Endothelial cell of hepatic sinusoid (primary cell): ENCODE measurements at regions not wholly inside any gene's neighbourhood (a gene's known extent, or its start where the extent isn't known, plus 50 kb on each side); places are given as distances from the start of the nearest gene placed in this dataset.
"Not testable (repeated sequence)": the region's sequence is repeated elsewhere in the genome, so short reads cannot be mapped to it uniquely, and the experiment has no call there.

Experiments used
- in situ Hi-C: cut with HindIII; loops from 2 replicates; pipeline ENCODE4 v1.10.0; 2017; ENCODE audit warnings: low sequenced_read_pairs

DNA sequence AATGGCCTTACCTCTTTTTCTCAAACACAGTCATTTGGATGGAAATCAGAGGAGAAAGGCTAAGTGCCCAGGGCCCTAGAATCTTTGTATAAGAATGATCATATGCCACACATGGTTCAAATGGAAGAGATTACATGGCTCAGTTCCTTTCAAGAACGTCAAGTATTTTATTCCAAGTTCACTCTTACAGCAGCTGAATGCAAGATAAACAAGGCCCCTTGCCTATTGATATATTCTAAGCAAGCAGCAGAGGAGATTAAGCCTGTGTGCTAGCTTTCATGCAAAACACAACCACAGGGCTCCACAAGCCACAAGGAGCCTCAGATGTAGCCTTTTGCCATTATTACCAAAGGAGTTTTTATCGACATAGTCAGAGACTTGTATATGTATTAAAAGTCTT, 55.3 kb upstream of the SLCO6A1 start:
- in situ Hi-C loops, result no loop called here

DNA sequence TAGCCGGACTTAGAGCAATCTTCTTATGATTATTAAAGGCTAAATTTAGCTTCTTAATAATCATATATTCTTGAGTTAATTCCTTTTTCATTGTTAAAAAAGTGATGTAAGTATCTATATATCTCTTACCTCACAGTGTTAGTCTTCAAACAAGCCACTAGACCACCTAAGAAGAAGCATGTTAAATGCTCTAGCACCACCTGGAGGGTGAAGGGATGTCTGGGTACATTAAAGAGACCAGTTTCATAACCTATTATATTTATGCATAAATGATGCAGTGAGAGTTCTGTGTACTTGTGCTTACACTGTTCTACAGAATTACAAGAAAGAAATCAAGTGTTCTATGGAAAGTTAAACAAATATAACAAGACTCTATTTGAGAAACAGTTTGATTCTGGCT, 55.9 kb upstream of the SLCO6A1 start:
- in situ Hi-C loops, result loop anchor here (5.0 kb wide), 1 partner anchor 93 kb away; no protein-coding TSS in a partner anchor

DNA sequence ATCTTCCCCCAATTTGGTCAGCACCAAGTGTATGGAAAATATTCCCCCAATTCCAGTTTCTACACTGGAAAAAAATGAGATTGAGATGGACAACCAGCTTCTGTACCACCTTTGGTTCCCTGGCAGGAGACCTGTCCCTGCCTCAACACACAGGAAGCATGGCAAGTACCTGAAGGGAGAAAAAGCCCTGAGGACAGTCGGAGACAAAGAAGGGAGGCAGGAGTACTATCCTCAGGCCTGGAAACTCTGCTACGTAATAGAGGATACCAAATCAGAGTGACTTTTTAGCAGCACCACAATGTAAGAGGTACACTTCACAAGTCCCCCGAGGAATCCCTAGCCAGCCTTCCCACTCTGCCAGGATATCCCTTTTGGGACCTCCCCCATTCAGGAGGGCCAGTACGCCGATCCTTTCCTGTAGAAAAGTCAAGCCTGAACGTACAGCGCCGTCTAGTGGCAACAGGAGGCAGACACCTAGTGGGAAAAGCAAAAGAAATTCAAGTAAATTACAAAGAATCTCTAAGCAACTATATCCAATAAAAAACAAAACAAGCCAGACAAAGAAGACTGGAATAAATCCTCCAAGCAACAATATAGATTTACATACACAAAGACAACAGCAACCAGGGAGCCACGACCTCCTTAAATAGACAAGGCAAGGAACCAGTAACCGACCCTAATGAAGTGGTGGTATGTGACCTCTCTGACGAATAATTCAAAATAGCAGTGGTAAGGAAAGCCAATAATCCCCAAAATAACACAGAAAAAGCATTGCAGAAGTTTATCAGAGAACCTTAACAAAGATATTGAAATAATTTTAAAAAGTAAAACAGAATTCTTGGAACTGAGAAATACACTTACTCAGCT, 63.3 kb upstream of the SLCO6A1 start:
- in situ Hi-C loops, result no loop called here

DNA sequence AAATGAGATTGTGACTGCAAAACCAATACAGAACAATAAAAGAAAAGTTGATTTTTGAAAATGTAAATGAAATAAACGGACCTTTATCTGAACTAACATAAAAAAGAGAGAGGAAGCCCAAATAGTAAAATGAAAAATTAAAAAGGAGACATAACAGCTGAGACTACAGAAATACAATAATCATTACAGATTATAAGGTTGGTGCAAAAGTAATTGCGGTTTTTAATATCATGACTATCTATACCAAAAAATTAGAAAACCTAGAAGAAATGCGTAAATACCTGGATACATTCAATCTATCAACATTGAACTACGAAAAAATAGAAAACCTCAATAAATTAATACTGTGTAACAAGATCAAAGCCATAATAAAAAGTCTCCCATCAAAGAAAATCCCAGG, 71.9 kb upstream of the SLCO6A1 start:
- in situ Hi-C loops, result no loop called here

DNA sequence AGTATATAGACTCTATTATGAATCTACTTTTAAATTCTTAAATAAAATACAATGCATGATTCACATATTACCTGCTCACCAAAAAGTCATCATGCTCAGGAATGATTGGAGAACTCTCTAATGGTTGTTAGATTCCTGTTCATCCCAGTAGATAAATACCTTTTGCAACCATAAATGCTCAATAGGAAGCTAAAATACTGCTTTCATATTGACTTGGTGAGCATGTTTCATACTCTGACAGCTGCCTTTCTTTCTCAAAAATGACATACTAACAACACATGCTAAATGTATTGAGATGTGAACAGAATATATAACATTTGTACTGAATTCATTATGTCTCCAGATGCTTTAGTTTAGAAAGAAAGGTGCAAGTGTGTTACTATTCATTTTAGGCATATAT, 79.6 kb upstream of the SLCO6A1 start:
- in situ Hi-C loops, result no loop called here

DNA sequence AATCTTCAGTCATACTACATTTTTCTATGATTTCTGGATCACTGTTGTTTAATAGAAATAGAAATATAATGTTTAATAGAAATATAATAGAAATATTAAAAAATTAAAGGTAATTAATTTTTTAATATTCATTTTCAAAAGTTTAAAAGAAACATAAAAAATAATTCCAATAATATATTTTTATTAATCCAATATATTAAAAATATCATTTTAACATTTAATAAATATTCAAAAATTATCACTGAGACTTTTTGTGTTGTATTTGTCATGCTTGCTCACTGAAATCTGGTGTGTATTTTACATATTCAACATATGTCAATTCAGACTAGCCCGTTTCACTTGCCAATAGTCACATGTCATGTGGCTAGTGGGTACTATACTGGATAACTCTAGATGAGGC, 80.6 kb upstream of the SLCO6A1 start:
- in situ Hi-C loops, result no loop called here

DNA sequence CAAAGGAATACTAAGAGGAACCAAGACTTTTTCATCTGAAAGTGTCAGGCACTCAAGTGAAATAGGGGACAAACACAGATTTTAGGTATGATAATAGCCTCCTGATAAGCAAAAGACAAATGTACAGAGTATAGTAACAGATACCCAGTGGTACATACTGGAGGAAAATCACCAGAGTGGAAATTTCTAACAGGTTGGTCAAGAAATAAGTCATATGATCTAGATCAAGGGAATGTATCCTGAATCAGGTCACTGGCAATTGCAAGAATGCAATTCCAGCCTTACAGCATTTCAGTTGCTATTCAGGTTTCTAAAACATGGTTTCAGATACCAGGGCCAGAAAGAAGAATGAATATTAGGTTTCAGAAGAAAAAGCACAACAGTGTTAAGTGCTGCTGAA, 82.2 kb upstream of the SLCO6A1 start:
- in situ Hi-C loops, result no loop called here

DNA sequence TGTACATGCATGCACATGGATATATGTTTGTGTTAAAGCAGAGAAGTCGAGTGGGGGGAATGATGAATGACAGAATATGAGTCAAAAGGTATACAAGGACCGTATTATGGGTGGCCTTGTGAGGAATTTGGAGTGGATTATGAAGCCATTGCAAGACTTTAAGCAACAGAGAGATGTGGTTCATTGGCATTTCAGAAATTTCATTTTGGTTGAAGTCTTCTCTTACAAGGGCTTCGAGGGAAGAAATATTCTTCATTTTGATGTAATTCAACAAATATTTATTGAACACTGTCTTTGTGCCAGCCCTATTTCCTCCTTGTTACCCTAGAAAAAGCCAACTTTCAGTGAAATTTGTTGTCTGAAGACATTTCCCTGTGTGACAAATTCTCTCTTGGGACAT, 83.9 kb upstream of the SLCO6A1 start:
- in situ Hi-C loops, result no loop called here

DNA sequence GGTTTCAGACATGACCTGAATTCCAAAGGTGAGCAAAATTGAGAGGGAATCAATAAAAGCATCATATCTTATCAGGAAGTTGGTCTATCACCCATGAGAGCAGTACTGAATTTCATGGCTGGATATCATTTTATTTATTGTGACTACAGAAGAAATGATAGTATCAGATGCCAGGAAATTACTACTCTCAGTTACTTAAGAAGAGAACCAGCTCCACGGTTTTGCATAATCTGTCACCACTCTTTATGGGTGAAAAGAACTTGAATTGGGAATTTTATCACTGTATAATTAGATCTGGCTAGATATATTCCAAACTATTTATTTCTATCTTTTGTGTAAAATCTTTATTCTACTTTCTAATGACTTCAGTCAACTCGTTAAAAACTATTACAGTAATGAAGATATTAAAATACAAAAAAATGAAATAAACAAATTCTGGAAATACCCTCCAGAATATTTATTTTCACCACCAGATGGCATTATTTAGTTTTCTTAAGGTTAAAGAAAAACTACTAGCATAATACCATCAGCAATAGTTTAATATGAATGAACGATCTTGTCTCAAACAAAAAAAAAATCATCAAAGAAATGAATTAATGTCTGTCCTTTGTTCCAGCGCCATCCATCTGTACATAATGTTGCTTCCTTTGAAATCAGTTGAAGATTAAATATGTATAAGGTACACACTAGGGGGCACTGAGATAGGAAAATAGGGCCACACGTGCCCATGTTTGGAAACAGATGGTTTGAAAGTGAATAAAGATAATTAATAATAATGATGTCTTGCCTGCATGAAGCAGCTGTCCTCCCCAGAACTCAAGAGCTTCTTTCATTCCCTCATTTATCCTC, 84.7 kb upstream of the SLCO6A1 start:
- in situ Hi-C loops, result no loop called here

DNA sequence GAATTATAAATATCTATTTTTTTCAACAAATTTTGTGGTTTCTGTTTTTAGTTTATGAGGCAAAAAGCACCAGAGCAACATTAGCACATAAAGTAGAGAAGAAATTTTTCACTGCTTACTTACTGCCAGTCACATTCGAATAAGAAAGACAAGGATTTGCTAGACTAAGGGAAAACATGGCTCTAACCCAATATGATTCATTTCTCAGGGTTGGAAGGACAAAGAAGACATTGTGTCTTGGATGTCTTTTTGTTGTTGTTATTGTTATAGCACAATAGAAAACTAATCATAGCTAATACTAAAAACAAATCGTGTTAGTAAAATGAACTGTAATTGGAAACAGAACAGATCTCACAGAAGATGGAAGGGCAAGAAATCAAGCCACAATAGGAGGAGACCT, 90.9 kb upstream of the SLCO6A1 start:
- in situ Hi-C loops, result no loop called here

DNA sequence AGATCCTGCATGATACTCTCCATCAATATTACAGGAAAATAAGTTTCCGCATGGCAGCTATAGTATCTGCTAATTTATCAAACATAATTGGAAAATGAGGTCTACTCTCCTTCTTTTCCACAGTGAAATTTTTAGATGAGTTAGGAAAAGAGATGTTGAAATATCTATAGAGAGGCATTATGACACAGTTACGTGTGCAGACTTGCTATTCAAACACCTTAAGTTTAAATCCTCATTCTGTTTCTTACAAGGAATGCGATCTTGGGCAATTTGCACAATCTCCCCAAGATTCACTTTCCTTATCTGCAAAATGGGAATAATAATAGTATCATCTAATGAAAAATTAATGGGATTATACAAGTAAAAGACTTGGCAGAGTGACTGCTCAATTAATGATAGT, 91.7 kb upstream of the SLCO6A1 start:
- in situ Hi-C loops, result no loop called here

DNA sequence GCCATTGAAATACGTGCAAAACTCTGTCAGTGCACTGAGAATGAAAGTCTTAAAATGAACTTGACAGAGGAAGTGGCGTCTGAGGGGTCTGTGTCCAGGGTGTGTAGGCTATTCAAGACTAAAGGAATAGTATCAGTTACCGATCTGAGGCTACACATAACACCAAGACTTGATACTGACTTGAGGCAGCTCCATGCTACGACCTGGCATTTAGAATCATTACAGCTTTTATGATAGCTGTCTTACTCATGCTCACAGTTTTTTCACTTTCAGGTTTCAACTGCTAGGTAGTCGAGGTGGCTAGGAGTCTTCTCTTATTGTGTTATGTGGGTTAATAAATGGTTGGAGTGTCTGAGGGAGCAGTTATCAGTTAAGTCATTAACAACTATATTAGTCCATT, 92.8 kb upstream of the SLCO6A1 start:
- in situ Hi-C loops, result no loop called here

DNA sequence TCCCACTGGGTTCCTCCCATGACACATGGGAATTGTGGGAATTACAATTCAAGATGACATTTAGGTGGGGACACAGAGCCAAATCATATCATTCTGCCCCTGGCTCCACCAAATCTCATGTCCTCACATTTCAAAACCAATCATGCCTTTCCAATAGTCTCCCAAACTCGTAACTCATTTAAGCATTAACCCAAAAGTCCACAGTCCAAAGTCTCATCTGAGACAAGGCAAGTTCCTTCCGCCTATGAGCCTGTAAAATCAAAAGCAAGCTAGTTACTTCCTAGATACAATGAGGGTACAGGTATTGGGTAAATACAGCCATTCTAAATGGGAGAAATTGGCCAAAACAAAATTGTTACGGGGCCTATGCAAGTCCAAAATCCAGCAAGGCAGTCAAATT, 93.8 kb upstream of the SLCO6A1 start:
- in situ Hi-C loops, result not testable (repeated sequence)

DNA sequence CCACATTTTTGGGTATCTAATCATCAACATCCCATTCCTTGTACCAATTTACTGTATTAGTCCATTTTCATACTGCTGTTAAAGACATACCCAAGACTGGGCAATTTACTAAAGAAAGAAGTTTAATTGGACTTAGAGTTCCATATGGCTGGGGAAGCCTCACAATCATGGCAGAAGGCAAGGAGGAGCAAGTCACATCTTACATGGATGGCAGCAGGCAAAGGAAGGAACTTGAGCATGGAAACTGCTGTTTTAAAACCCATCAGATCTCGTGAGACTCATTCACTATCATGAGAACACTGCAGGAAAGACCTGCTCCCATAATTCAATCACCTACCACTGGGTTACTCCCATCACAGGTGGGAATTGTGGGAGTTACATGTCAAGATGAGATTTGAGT, 95.4 kb upstream of the SLCO6A1 start:
- in situ Hi-C loops, result no loop called here

DNA sequence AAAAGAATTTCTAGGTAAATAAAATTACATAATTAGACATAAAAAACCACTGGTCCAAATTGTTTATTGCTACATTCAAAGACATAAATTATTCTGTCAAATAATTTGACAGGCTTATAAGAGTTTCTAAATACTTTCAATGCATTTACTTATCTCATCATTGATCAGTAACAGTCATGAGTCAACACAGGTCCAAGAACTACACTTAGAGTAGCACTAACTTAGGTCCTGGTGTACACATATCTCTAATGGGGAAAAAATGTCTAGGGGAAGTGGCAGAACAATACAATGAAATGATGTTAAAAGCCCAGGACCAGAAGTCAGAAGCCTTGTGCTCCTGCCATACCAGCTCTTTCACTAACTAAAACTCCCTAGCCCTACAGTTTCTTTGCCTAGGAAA, 96.5 kb upstream of the SLCO6A1 start:
- in situ Hi-C loops, result no loop called here

DNA sequence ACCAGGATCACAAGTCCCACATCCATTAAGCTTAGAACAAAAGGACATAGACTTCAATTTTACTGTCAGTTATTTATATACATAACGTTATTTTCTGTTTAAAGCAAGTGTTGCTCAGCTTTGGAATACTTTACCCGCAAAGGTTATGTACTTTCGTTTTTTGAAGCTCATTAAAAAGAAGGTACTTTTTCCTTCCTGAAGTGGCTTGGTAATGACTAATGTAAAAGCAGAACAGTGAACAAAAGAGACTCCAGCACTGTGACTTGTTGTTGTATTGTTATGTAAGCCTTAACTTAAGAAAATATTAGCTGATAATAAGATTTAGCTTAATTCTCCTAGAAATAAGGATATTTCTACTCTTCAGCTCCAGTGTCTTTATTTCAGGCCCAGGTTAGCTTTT, 97.3 kb upstream of the SLCO6A1 start:
- in situ Hi-C loops, result no loop called here

DNA sequence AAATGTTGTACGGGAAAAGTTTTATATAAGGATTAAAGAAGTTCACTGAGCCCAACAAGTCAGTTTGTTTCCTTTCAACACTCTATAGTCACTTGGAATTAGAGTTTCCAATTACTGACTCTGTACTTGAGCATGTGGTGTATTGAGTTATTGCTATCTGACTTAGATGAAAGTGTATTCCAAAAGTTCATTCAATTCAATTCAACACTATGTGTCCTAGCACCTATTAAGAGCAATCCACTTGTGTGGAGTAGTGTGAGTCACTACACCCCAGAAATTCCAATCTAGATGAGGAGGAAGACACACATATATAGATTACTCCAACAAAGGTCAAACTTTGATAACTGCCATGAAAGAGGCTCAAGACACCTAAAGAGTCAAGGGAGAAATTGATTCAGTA, 98.2 kb upstream of the SLCO6A1 start:
- in situ Hi-C loops, result no loop called here

DNA sequence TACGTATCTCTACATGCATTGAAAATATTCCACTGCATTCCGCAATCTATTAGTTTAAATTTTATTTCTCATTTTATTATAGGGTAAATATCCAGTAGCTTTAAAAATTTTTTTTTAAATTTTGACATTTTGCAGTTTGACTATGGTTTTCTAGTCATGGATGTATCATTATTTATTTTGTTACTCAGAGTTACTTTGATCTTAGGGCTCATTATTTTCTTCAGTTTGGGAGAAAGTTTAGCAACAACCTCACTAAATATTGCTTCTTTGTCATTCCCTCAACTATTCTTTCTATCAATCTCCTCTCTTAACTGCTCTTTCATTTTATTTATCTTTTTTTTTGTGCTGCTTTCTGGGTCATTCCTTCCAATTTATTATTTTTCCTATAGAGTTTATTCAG, 100.5 kb upstream of the SLCO6A1 start:
- in situ Hi-C loops, result no loop called here

DNA sequence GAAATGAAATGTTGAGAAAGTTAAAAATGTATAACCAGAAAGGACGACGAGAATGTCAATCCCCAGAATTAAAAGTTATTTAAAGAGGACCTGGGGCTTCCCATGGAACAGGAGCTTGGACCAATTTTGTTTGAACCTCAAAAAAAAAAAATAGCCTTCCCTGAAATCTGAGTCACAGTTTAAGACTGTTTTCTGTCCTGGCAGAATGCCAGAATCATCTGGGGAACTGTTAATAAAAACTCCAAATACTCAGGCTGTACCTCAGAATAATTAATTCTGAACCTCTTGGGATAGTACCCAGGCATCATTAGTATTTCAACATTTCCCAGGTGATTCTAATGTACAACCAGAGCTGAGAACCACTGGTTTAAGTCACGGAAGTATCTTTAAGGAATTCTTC, 102.2 kb upstream of the SLCO6A1 start:
- in situ Hi-C loops, result no loop called here

DNA sequence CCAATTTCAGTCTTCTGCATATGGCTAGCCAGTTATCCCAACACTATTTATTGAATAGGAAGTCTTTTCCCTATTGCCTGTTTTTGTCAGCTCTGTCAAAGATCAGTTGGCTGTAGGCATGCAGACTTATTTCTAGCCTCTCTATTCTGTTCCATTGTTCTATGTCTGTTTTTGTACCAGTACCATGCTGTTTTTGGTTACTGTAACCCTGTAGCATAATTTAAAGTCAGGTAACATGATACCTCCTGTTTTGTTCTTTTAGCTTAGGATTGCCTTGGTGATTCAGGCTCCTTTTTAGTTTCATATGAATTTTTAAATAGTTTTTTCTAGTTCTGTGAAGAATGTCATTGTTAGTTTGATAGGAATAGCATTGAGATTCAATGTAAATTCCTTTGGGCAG, 104.9 kb upstream of the SLCO6A1 start:
- in situ Hi-C loops, result no loop called here

DNA sequence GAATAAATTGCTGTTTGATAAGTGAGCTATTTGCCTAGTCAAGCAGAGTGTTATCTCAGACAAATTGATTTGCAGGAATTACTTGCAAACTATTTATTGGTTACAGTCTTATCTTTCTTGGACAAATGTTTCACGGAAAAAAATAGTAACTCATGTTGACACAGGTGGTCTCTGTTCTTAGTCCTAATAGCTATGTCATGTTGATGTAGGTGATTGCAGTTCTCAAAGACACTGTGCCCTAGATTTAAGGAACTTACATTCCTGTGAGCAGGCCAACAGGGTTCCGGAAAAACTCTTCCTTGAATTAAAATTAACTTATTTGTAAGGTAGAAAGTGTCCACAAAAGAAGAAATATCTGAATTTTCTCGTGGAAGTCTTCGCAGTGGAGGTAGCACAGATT, 109.6 kb upstream of the SLCO6A1 start:
- in situ Hi-C loops, result no loop called here

DNA sequence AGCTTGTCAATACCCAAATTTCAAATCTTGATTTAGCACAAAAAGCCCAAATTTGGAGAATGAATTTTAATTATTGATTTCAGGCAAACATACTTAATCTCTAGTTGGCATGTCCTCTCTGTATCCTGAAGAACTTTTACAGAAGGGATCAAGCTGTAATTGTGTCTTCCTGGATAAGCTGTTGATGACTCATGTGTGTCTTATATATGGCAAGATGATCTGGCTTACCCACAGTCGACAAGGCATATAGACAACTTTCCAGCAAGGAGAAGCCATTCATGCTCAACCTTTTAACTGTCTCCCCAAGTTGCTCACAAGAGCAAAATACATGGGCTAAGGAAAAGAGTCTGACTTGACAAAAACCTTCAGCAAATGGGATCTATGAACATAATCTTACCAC, 112.5 kb upstream of the SLCO6A1 start:
- in situ Hi-C loops, result no loop called here
